Endothelial cell of hepatic sinusoid (primary cell): ENCODE measurements at regions not wholly inside any gene's neighbourhood (a gene's known extent, or its start where the extent isn't known, plus 50 kb on each side); places are given as distances from the start of the nearest gene placed in this dataset.

Source experiments
- in situ Hi-C: cut with HindIII; loops from 2 replicates; pipeline ENCODE4 v1.10.0; 2017; ENCODE audit warnings: low sequenced_read_pairs

GRCh38 chr12:92292016-92292415 is 146.4 kb upstream of the BTG1 start:
- in situ Hi-C loops: no loop called here

- in situ Hi-C loops: no loop called here
Measured at GRCh38 chr12:92290886-92291285, 145.2 kb upstream of the BTG1 start.

- in situ Hi-C loops: no loop called here
Measured at GRCh38 chr12:92290350-92290695, 144.7 kb upstream of the BTG1 start.

- in situ Hi-C loops: no loop called here
Measured at GRCh38 chr12:92289629-92290349, 144.1 kb upstream of the BTG1 start.

- in situ Hi-C loops: no loop called here
Measured at GRCh38 chr12:92288561-92288960, 142.9 kb upstream of the BTG1 start.

GRCh38 chr12:92278378-92278828 is 132.8 kb upstream of the BTG1 start:
- in situ Hi-C loops: no loop called here

GRCh38 chr12:92277795-92278194 is 132.1 kb upstream of the BTG1 start:
- in situ Hi-C loops: no loop called here

- in situ Hi-C loops: no loop called here
Measured at GRCh38 chr12:92276276-92276675, 130.6 kb upstream of the BTG1 start.

GRCh38 chr12:92275443-92276154 is 130.0 kb upstream of the BTG1 start:
- in situ Hi-C loops: no loop called here

GRCh38 chr12:92273076-92273475 is 127.4 kb upstream of the BTG1 start:
- in situ Hi-C loops: no loop called here

GRCh38 chr12:92272061-92272964 is 126.7 kb upstream of the BTG1 start:
- in situ Hi-C loops: no loop called here

GRCh38 chr12:92271341-92271740 is 125.7 kb upstream of the BTG1 start:
- in situ Hi-C loops: no loop called here

- in situ Hi-C loops: no loop called here
Measured at GRCh38 chr12:92270521-92270920, 124.9 kb upstream of the BTG1 start.

GRCh38 chr12:92268946-92269345 is 123.3 kb upstream of the BTG1 start:
- in situ Hi-C loops: no loop called here

- in situ Hi-C loops: no loop called here
Measured at GRCh38 chr12:92261692-92262091, 116.0 kb upstream of the BTG1 start.

GRCh38 chr12:92261071-92261470 is 115.4 kb upstream of the BTG1 start:
- in situ Hi-C loops: no loop called here

GRCh38 chr12:92259696-92260251 is 114.1 kb upstream of the BTG1 start:
- in situ Hi-C loops: no loop called here

- in situ Hi-C loops: no loop called here
Measured at GRCh38 chr12:92259291-92259690, 113.6 kb upstream of the BTG1 start.

- in situ Hi-C loops: no loop called here
Measured at GRCh38 chr12:92257261-92257660, 111.6 kb upstream of the BTG1 start.

- in situ Hi-C loops: no loop called here
Measured at GRCh38 chr12:92255741-92256140, 110.1 kb upstream of the BTG1 start.

GRCh38 chr12:92253301-92253700 is 107.7 kb upstream of the BTG1 start:
- in situ Hi-C loops: no loop called here
